ENCODE measurements at regions not wholly inside any gene's neighbourhood (a gene's known extent, or its start where the extent isn't known, plus 50 kb on each side); places are given as distances from the start of the nearest gene placed in this dataset.

- Histone ChIP-seq H3K4me3 (ENCODE audit: low read depth, low read length) (no peak overlapping the region), H3K9me3 (ENCODE audit: control insufficient read depth, insufficient read depth, low read length) (no peaks in the 10 kb centered on the region), H3K9ac (ENCODE audit: low read depth, low read length) (no peak overlapping the region), H3K4me1 (ENCODE audit: control insufficient read depth, insufficient read depth, low read length) (no peaks in the 10 kb centered on the region), H3K36me3 (ENCODE audit: control insufficient read depth, insufficient read depth, low read length) (no peaks in the 10 kb centered on the region), H3K27me3 (ENCODE audit: control insufficient read depth, insufficient read depth, low read length) (no peaks in the 10 kb centered on the region), H3K27ac (ENCODE audit: low read depth, low read length) (no peak overlapping the region)
Observed at GRCh38 chr6:90977513-90977912, 390.6 kb upstream of the MAP3K7 start.

- Histone ChIP-seq H3K27me3 (ENCODE audit: control insufficient read depth, insufficient read depth, low read length) (no peaks in the 10 kb centered on the region), H3K27ac (ENCODE audit: low read depth, low read length) (no peak overlapping the region), H3K36me3 (ENCODE audit: control insufficient read depth, insufficient read depth, low read length) (no peaks in the 10 kb centered on the region), H3K9ac (ENCODE audit: low read depth, low read length) (no peak overlapping the region), H3K4me1 (ENCODE audit: control insufficient read depth, insufficient read depth, low read length) (peaks cover 6% of the 10 kb centered on the region), H3K9me3 (ENCODE audit: control insufficient read depth, insufficient read depth, low read length) (no peaks in the 10 kb centered on the region), H3K4me3 (ENCODE audit: low read depth, low read length) (no peak overlapping the region)
Observed at GRCh38 chr6:90976341-90976740, 389.5 kb upstream of the MAP3K7 start.

- H3K4me3 ChIP-seq (ENCODE audit: low read depth, low read length): no peak overlapping the region
- H3K27ac ChIP-seq (ENCODE audit: low read depth, low read length): no peak overlapping the region
- H3K36me3 ChIP-seq (ENCODE audit: control insufficient read depth, insufficient read depth, low read length): no peaks in the 10 kb centered on the region
- no peaks in the 10 kb centered on the region for H3K9me3 ChIP-seq (ENCODE audit: control insufficient read depth, insufficient read depth, low read length)
- H3K4me1 ChIP-seq (ENCODE audit: control insufficient read depth, insufficient read depth, low read length): peaks cover 12% of the 10 kb centered on the region
- H3K9ac ChIP-seq (ENCODE audit: low read depth, low read length): no peak overlapping the region
- no peaks in the 10 kb centered on the region for H3K27me3 ChIP-seq (ENCODE audit: control insufficient read depth, insufficient read depth, low read length)
Observed at GRCh38 chr6:90975741-90976140, 388.9 kb upstream of the MAP3K7 start.

DNA sequence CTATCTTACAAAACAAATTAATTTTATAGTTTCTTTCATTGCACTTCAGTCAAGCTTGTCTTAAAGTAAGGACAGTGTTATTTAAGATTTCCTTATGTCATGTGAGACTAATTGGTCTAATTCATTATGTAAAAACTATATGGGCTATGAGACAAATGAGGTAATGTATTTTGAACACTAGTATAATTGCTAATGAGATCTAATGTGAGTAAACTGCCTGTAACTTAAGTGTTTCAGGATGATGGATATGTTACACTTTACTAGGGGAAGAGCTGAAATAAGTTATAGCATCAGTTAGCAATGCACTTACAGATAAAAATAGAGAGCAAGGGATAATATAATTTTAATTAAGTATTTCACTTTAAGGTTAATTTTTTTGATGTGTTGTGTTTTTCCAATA lies 386.3 kb upstream of the MAP3K7 start:
- H3K9ac ChIP-seq (ENCODE audit: low read depth, low read length): no peak overlapping the region
- no peaks in the 10 kb centered on the region for H3K9me3 ChIP-seq (ENCODE audit: control insufficient read depth, insufficient read depth, low read length)
- H3K27me3 ChIP-seq (ENCODE audit: control insufficient read depth, insufficient read depth, low read length): no peaks in the 10 kb centered on the region
- H3K27ac ChIP-seq (ENCODE audit: low read depth, low read length): no peak overlapping the region
- H3K36me3 ChIP-seq (ENCODE audit: control insufficient read depth, insufficient read depth, low read length): no peaks in the 10 kb centered on the region
- H3K4me3 ChIP-seq (ENCODE audit: low read depth, low read length): no peak overlapping the region
- H3K4me1 ChIP-seq (ENCODE audit: control insufficient read depth, insufficient read depth, low read length): peaks cover 14% of the 10 kb centered on the region

DNA sequence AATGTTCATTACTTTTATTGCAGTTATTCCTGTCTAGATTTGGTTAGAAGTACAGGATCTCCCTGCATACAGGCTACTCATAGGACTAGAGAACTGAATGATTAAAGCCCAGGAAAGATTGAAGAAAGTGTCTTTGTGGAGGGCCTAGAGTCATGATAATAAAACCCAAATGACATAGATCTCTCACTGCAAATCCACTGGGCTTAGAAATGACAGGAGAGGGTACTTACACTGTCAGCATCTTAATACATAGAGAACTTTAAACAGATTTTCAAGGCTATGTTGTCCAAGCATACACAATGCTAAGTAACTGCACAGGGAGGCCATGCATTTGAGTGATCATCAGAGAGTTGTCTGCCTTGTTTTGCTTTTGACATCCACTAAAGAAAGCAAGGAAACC lies 383.8 kb upstream of the MAP3K7 start:
- Histone ChIP-seq H3K36me3 (ENCODE audit: control insufficient read depth, insufficient read depth, low read length) (no peaks in the 10 kb centered on the region), H3K27ac (ENCODE audit: low read depth, low read length) (no peak overlapping the region), H3K9ac (ENCODE audit: low read depth, low read length) (no peak overlapping the region), H3K4me1 (ENCODE audit: control insufficient read depth, insufficient read depth, low read length) (peaks cover 14% of the 10 kb centered on the region), H3K4me3 (ENCODE audit: low read depth, low read length) (no peak overlapping the region), H3K9me3 (ENCODE audit: control insufficient read depth, insufficient read depth, low read length) (no peaks in the 10 kb centered on the region), H3K27me3 (ENCODE audit: control insufficient read depth, insufficient read depth, low read length) (no peaks in the 10 kb centered on the region)

- no peaks in the 10 kb centered on the region for H3K36me3 ChIP-seq (ENCODE audit: control insufficient read depth, insufficient read depth, low read length)
- H3K9me3 ChIP-seq (ENCODE audit: control insufficient read depth, insufficient read depth, low read length): no peaks in the 10 kb centered on the region
- H3K27ac ChIP-seq (ENCODE audit: low read depth, low read length): no peak overlapping the region
- no peak overlapping the region for H3K9ac ChIP-seq (ENCODE audit: low read depth, low read length)
- H3K4me1 ChIP-seq (ENCODE audit: control insufficient read depth, insufficient read depth, low read length): peaks cover 14% of the 10 kb centered on the region
- H3K4me3 ChIP-seq (ENCODE audit: low read depth, low read length): no peak overlapping the region
- H3K27me3 ChIP-seq (ENCODE audit: control insufficient read depth, insufficient read depth, low read length): no peaks in the 10 kb centered on the region
Observed at GRCh38 chr6:90967471-90967870, 380.6 kb upstream of the MAP3K7 start.

GRCh38 chr6:90960324-90960723 lies 373.5 kb upstream of the MAP3K7 start:
- Histone ChIP-seq H3K27me3 (ENCODE audit: control insufficient read depth, insufficient read depth, low read length) (no peaks in the 10 kb centered on the region), H3K9ac (ENCODE audit: low read depth, low read length) (no peak overlapping the region), H3K27ac (ENCODE audit: low read depth, low read length) (no peak overlapping the region), H3K9me3 (ENCODE audit: control insufficient read depth, insufficient read depth, low read length) (no peaks in the 10 kb centered on the region), H3K36me3 (ENCODE audit: control insufficient read depth, insufficient read depth, low read length) (no peaks in the 10 kb centered on the region), H3K4me3 (ENCODE audit: low read depth, low read length) (no peak overlapping the region), H3K4me1 (ENCODE audit: control insufficient read depth, insufficient read depth, low read length) (no peaks in the 10 kb centered on the region)

GRCh38 chr6:90955246-90955645 lies 368.4 kb upstream of the MAP3K7 start:
- Histone ChIP-seq H3K27me3 (ENCODE audit: control insufficient read depth, insufficient read depth, low read length) (no peaks in the 10 kb centered on the region), H3K9ac (ENCODE audit: low read depth, low read length) (no peak overlapping the region), H3K27ac (ENCODE audit: low read depth, low read length) (no peak overlapping the region), H3K4me3 (ENCODE audit: low read depth, low read length) (no peak overlapping the region), H3K4me1 (ENCODE audit: control insufficient read depth, insufficient read depth, low read length) (no peaks in the 10 kb centered on the region), H3K36me3 (ENCODE audit: control insufficient read depth, insufficient read depth, low read length) (no peaks in the 10 kb centered on the region), H3K9me3 (ENCODE audit: control insufficient read depth, insufficient read depth, low read length) (no peaks in the 10 kb centered on the region)

- H3K9ac ChIP-seq (ENCODE audit: low read depth, low read length): no peak overlapping the region
- no peak overlapping the region for H3K4me3 ChIP-seq (ENCODE audit: low read depth, low read length)
- no peaks in the 10 kb centered on the region for H3K9me3 ChIP-seq (ENCODE audit: control insufficient read depth, insufficient read depth, low read length)
- H3K27me3 ChIP-seq (ENCODE audit: control insufficient read depth, insufficient read depth, low read length): no peaks in the 10 kb centered on the region
- H3K4me1 ChIP-seq (ENCODE audit: control insufficient read depth, insufficient read depth, low read length): no peaks in the 10 kb centered on the region
- H3K36me3 ChIP-seq (ENCODE audit: control insufficient read depth, insufficient read depth, low read length): no peaks in the 10 kb centered on the region
- no peak overlapping the region for H3K27ac ChIP-seq (ENCODE audit: low read depth, low read length)
Observed at GRCh38 chr6:90953405-90954161, 366.7 kb upstream of the MAP3K7 start.

DNA sequence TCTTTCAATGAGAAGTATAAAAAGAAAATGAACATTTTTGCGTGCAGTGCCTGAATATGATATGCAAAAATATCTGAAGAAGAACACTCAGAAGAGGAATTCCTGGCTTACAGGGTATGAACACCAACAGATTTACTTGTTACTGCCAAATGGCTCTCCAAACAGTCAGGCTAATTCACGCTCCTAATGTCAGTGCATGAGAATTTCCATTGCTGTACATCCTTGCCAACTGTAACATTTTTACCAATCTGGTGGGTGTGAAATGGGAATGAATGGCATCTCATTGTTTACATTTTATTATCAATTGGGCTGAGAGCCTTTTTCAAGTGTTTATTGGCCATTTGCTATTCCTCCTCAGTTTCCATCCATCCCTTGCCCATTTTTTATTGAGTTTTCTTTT lies 365.3 kb upstream of the MAP3K7 start:
- H3K9me3 ChIP-seq (ENCODE audit: control insufficient read depth, insufficient read depth, low read length): no peaks in the 10 kb centered on the region
- no peak overlapping the region for H3K27ac ChIP-seq (ENCODE audit: low read depth, low read length)
- no peaks in the 10 kb centered on the region for H3K27me3 ChIP-seq (ENCODE audit: control insufficient read depth, insufficient read depth, low read length)
- no peaks in the 10 kb centered on the region for H3K36me3 ChIP-seq (ENCODE audit: control insufficient read depth, insufficient read depth, low read length)
- no peaks in the 10 kb centered on the region for H3K4me1 ChIP-seq (ENCODE audit: control insufficient read depth, insufficient read depth, low read length)
- no peak overlapping the region for H3K9ac ChIP-seq (ENCODE audit: low read depth, low read length)
- H3K4me3 ChIP-seq (ENCODE audit: low read depth, low read length): no peak overlapping the region

DNA sequence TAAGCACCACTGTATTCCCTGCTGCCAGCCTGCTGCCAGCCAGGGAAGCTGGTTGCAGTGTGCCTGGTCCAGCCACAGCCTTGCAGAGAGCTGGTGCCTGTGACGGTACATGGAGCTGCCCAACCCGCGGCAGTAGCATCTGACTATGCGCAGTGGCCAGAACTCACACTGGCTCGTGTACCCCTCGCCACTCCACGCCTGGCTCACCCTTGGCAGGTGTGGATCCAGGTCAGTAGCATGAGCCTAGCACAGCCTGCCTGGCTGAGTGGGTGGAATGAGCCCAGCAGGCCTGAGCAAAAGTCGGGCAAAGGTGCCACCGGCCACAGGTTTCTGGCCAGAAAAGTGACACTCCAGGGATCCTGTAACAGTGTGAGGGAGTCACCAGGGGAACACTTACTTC lies 361.7 kb upstream of the MAP3K7 start:
- H3K4me3 ChIP-seq (ENCODE audit: low read depth, low read length): no peak overlapping the region
- no peak overlapping the region for H3K9ac ChIP-seq (ENCODE audit: low read depth, low read length)
- H3K27me3 ChIP-seq (ENCODE audit: control insufficient read depth, insufficient read depth, low read length): no peaks in the 10 kb centered on the region
- no peak overlapping the region for H3K27ac ChIP-seq (ENCODE audit: low read depth, low read length)
- no peaks in the 10 kb centered on the region for H3K4me1 ChIP-seq (ENCODE audit: control insufficient read depth, insufficient read depth, low read length)
- no peaks in the 10 kb centered on the region for H3K9me3 ChIP-seq (ENCODE audit: control insufficient read depth, insufficient read depth, low read length)
- H3K36me3 ChIP-seq (ENCODE audit: control insufficient read depth, insufficient read depth, low read length): no peaks in the 10 kb centered on the region

All from HUES48 (cell line).